ENCODE measurements at regions not wholly inside any gene's neighbourhood (a gene's known extent, or its start where the extent isn't known, plus 50 kb on each side); places are given as distances from the start of the nearest gene placed in this dataset.

DNA sequence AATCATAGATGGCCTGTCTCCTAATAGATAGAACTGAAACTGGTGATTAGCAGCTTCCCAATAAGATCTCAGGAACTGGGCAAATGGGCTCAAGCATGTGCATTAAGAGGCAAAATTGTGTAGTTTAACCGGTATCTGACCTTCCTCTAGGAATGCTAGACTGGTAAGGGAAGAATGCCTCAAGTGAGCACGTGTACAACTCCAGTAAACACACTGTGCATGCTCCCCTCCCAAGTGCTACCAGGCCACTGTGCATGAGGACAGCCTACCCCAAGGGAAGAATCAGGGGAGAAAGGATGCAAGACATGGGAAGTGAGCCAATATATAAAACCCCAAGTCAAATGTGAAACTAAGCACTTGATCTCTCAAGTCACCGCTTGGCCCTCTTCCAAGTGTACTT lies 1157.4 kb upstream of the CDH18 start:
- TF ChIP-seq YY1 (IDR thresholded peaks at IDR 0.05; ENCODE audit: low read depth) (no peak), FOXM1 (IDR thresholded peaks at IDR 0.05; ENCODE audit: borderline replicate concordance, low read depth) (no peak), TEAD4 (IDR thresholded peaks at IDR 0.05) (no peak), TCF12 (IDR thresholded peaks at IDR 0.05; ENCODE audit: low read depth) (no peak), TAF1 (IDR thresholded peaks at IDR 0.05; ENCODE audit: low read depth) (no peak), RAD21 (IDR thresholded peaks at IDR 0.05; ENCODE audit: low read depth) (no peak), EP300 (IDR thresholded peaks at IDR 0.05; ENCODE audit: borderline replicate concordance) (no peak), CREB1 (IDR thresholded peaks at IDR 0.05; ENCODE audit: low read depth) (no peak), CEBPB (IDR thresholded peaks at IDR 0.05) (no peak), EGR1 (IDR thresholded peaks at IDR 0.05) (no peak), ZBTB7A (IDR thresholded peaks at IDR 0.05; ENCODE audit: low read depth) (no peak)
- TF ChIP-seq, protein P1, sequence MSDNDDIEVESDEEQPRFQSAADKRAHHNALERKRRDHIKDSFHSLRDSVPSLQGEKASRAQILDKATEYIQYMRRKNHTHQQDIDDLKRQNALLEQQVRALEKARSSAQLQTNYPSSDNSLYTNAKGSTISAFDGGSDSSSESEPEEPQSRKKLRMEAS (IDR thresholded peaks at IDR 0.05), result no peak
- TF ChIP-seq, protein P2, sequence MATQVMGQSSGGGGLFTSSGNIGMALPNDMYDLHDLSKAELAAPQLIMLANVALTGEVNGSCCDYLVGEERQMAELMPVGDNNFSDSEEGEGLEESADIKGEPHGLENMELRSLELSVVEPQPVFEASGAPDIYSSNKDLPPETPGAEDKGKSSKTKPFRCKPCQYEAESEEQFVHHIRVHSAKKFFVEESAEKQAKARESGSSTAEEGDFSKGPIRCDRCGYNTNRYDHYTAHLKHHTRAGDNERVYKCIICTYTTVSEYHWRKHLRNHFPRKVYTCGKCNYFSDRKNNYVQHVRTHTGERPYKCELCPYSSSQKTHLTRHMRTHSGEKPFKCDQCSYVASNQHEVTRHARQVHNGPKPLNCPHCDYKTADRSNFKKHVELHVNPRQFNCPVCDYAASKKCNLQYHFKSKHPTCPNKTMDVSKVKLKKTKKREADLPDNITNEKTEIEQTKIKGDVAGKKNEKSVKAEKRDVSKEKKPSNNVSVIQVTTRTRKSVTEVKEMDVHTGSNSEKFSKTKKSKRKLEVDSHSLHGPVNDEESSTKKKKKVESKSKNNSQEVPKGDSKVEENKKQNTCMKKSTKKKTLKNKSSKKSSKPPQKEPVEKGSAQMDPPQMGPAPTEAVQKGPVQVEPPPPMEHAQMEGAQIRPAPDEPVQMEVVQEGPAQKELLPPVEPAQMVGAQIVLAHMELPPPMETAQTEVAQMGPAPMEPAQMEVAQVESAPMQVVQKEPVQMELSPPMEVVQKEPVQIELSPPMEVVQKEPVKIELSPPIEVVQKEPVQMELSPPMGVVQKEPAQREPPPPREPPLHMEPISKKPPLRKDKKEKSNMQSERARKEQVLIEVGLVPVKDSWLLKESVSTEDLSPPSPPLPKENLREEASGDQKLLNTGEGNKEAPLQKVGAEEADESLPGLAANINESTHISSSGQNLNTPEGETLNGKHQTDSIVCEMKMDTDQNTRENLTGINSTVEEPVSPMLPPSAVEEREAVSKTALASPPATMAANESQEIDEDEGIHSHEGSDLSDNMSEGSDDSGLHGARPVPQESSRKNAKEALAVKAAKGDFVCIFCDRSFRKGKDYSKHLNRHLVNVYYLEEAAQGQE (IDR thresholded peaks at IDR 0.05; ENCODE audit: low read depth), result no peak
- TF ChIP-seq, protein P3, sequence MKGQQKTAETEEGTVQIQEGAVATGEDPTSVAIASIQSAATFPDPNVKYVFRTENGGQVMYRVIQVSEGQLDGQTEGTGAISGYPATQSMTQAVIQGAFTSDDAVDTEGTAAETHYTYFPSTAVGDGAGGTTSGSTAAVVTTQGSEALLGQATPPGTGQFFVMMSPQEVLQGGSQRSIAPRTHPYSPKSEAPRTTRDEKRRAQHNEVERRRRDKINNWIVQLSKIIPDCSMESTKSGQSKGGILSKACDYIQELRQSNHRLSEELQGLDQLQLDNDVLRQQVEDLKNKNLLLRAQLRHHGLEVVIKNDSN (IDR thresholded peaks at IDR 0.05), result no peak

All from Ishikawa (cell line).